PC-9 (cell line): ENCODE measurements at regions not wholly inside any gene's neighbourhood (a gene's known extent, or its start where the extent isn't known, plus 50 kb on each side); places are given as distances from the start of the nearest gene placed in this dataset.

Experiments used
- BruUV-seq: library from RNA; stranded (reverse); fragments of 400-500 nt; replicated peaks from 2 replicates; lab custom pipeline; 2021; lab: Mats Ljungman, UMichigan
- CTCF ChIA-PET: fragments of 300-600 bp; sonication (Branson Sonifier 250); formaldehyde crosslinking; loops from one replicate; lab custom pipeline; 2022; ENCODE audit warnings: antibody characterized with exemption; lab: Charles Lee
- POLR2A ChIA-PET: fragments of 300-600 bp; sonication (Branson Sonifier 250); formaldehyde crosslinking; loops from one replicate; lab custom pipeline; 2022; ENCODE audit warnings: antibody characterized with exemption; ENCODE audit not compliant: unreplicated experiment; lab: Charles Lee
- DNase-seq, 2 experiments: peaks; one replicate each; pipeline versions ENCODE4 v3.0.0 to v3.0.0-alpha.2; 2015 to 2022; ENCODE audit warnings: mixed read lengths in 1 of 2
- H2AFZ ChIP-seq: fragments of 200-600 bp; sonication (generic); 2 replicates; pipeline ENCODE4 v1.8.1; 2017; ENCODE audit warnings: antibody characterized with exemption
- H3F3A ChIP-seq: fragments of 200-600 bp; sonication (generic); 2 replicates; pipeline ENCODE4 v1.8.1; 2017; ENCODE audit warnings: antibody characterized with exemption, mild to moderate bottlenecking, low read depth; ENCODE audit not compliant: insufficient read depth
- H3K27ac ChIP-seq: fragments of 200-600 bp; sonication (generic); 2 replicates; pipeline ENCODE4 v1.6.1; 2016; ENCODE audit warnings: mixed run types
- H3K27me3 ChIP-seq: fragments of 200-600 bp; sonication (generic); 2 replicates; pipeline ENCODE4 v1.6.1; 2016; ENCODE audit warnings: low read depth, mixed run types; ENCODE audit not compliant: insufficient read depth
- H3K36me3 ChIP-seq: fragments of 200-600 bp; sonication (generic); 2 replicates; pipeline ENCODE4 v1.6.1; 2016; ENCODE audit warnings: low read depth, mixed run types
- H3K4me1 ChIP-seq: fragments of 200-600 bp; sonication (generic); replicated peaks from 2 replicates; pipeline ENCODE4 v1.6.1; 2016; ENCODE audit warnings: mixed run types; ENCODE audit not compliant: insufficient read depth
- H3K4me2 ChIP-seq: fragments of 200-600 bp; sonication (generic); 2 replicates; pipeline ENCODE4 v1.6.1; 2017; ENCODE audit warnings: mixed run types
- H3K4me3 ChIP-seq: fragments of 200-600 bp; sonication (generic); 2 replicates; pipeline ENCODE4 v1.6.1; 2016; ENCODE audit warnings: mixed run types
- H3K79me2 ChIP-seq: fragments of 200-600 bp; sonication (generic); 2 replicates; pipeline ENCODE4 v1.6.1; 2017; ENCODE audit warnings: low read depth, mixed run types
- H3K9me2 ChIP-seq: fragments of 200-600 bp; sonication (generic); 2 replicates; pipeline ENCODE4 v1.8.1; 2017; ENCODE audit warnings: mild to moderate bottlenecking; ENCODE audit not compliant: insufficient read depth
- H3K9me3 ChIP-seq: fragments of 200-600 bp; sonication (generic); 2 replicates; pipeline ENCODE4 v1.8.1; 2016; ENCODE audit warnings: low read depth; ENCODE audit not compliant: insufficient read depth
- H4K20me1 ChIP-seq: fragments of 200-600 bp; sonication (generic); 2 replicates; pipeline ENCODE4 v1.8.1; 2017; ENCODE audit not compliant: insufficient read depth
- EZH2 ChIP-seq: fragments of 200-600 bp; sonication (generic); IDR thresholded peaks from 2 replicates; pipeline ENCODE4 v1.8.0; 2017; ENCODE audit warnings: antibody characterized with exemption, low read depth
- intact Hi-C: fragments of 100-400 bp; cut with micrococcal nuclease; formaldehyde crosslinking; loops from one replicate; pipeline ENCODE4 v1.10.0; 2022; ENCODE audit not compliant: unreplicated experiment
- TF ChIP-seq, protein P1 (sequence below): fragments of 200-600 bp; sonication (generic); conservative IDR thresholded peaks from 2 replicates; pipeline ENCODE4 v1.6.1; 2017; ENCODE audit warnings: mixed run types, antibody characterized with exemption, mild to moderate bottlenecking, moderate library complexity

DNA sequence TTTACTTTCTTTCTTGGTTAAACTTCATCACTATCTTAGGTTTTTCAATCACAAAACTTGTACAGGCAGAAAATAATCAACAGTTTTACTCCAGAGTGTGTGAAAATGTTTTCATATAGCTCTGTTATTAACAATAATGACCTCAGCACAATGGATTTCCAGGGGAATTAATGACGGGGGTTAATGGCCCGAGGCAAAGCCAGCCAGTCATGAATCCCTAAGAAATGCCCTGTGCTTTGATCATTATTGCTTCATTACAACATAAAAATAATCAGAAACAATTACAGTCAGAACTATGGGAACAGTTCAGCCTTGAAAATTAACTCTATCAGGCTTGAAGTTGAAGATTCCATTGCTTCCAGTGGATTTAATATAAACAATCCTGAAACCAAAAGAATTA is 875.4 kb downstream of the ROBO2 start:
- Histone ChIP-seq H2AFZ (no peak overlapping the region), H4K20me1 (no peaks in the 10 kb centered on the region), H3K4me2 (no peak overlapping the region), H3F3A (no peaks in the 10 kb centered on the region), H3K27me3 (no peaks in the 10 kb centered on the region), H3K9me3 (no peaks in the 10 kb centered on the region), H3K4me3 (no peak overlapping the region), H3K27ac (no peak overlapping the region), H3K79me2 (no peaks in the 10 kb centered on the region), H3K4me1 (no peaks in the 10 kb centered on the region), H3K36me3 (no peaks in the 10 kb centered on the region), H3K9me2 (no peaks in the 10 kb centered on the region)
- DNase-seq = no peak
- no peak for TF ChIP-seq EZH2
- TF ChIP-seq, protein P1, sequence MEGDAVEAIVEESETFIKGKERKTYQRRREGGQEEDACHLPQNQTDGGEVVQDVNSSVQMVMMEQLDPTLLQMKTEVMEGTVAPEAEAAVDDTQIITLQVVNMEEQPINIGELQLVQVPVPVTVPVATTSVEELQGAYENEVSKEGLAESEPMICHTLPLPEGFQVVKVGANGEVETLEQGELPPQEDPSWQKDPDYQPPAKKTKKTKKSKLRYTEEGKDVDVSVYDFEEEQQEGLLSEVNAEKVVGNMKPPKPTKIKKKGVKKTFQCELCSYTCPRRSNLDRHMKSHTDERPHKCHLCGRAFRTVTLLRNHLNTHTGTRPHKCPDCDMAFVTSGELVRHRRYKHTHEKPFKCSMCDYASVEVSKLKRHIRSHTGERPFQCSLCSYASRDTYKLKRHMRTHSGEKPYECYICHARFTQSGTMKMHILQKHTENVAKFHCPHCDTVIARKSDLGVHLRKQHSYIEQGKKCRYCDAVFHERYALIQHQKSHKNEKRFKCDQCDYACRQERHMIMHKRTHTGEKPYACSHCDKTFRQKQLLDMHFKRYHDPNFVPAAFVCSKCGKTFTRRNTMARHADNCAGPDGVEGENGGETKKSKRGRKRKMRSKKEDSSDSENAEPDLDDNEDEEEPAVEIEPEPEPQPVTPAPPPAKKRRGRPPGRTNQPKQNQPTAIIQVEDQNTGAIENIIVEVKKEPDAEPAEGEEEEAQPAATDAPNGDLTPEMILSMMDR = no peak
- ChIA-PET POLR2A (no interaction called here), CTCF (no interaction called here)
- intact Hi-C loops = no loop called here
- no TSS peak for BruUV-seq

DNA sequence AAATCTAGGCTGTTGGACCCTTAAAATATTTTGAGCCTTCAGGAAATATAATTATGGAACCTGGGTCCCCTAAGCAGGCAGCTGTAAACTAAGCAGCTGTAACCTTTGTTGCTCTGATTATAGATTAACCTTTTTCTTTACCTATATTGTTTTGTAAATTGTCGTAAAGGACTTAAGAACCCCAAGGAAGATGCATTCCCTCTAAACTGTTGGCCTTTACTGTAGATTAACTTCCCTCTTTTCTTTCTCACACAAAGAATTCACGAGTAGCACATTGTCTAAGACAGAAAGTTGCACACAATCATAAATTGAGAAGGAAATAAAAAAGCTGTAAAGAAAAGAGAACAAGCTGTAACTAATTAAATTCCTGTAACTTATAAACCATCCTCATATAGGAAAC is 877.3 kb downstream of the ROBO2 start:
- intact Hi-C loops = no loop called here
- Histone ChIP-seq H3K36me3 (no peaks in the 10 kb centered on the region), H3F3A (no peaks in the 10 kb centered on the region), H3K9me3 (no peaks in the 10 kb centered on the region; the same call in 1 of the 2 replicates), H3K79me2 (no peaks in the 10 kb centered on the region), H3K4me2 (no peak overlapping the region), H3K27ac (no peak overlapping the region), H3K4me3 (no peak overlapping the region), H3K27me3 (no peaks in the 10 kb centered on the region), H4K20me1 (no peaks in the 10 kb centered on the region), H3K4me1 (no peaks in the 10 kb centered on the region), H2AFZ (no peak overlapping the region), H3K9me2 (no peaks in the 10 kb centered on the region)
- TF ChIP-seq, protein P1 = no peak
- TF ChIP-seq EZH2 = no peak
- DNase-seq = no peak
- ChIA-PET POLR2A (no interaction called here), CTCF (no interaction called here)
- no TSS peak for BruUV-seq

DNA sequence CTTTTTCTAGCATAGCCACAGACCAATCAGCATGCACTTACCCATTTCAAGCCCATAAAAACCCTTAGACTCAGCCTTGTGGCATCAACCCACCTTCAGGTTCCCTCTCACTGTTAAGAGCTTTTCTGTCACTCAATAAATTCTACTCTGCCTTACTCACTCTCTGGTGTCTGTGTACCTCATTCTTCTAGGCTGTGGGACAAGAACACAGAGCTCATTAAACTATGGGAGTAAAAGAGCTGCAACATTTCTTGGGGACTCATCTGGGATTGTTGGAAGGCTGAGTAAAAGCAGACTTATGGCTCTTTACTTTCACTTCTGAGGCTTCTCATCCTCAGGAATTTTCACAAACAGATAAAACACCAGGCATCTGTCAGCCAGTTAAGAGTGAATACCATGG is 879.3 kb downstream of the ROBO2 start:
- no TSS peak for BruUV-seq
- Histone ChIP-seq H3K4me3 (no peak overlapping the region), H3K4me2 (no peak overlapping the region), H3K27me3 (no peaks in the 10 kb centered on the region), H3K9me3 (no peaks in the 10 kb centered on the region; the same call in 1 of the 2 replicates), H3K27ac (no peak overlapping the region), H3K4me1 (no peaks in the 10 kb centered on the region), H3K9me2 (no peaks in the 10 kb centered on the region), H2AFZ (no peak overlapping the region), H4K20me1 (no peaks in the 10 kb centered on the region), H3K36me3 (no peaks in the 10 kb centered on the region), H3K79me2 (no peaks in the 10 kb centered on the region), H3F3A (no peaks in the 10 kb centered on the region)
- POLR2A ChIA-PET = no interaction called here
- DNase-seq = no peak
- CTCF ChIA-PET = no interaction called here
- intact Hi-C loops = no loop called here
- TF ChIP-seq EZH2 = no peak
- TF ChIP-seq, protein P1 = no peak
